ENCODE measurements at regions not wholly inside any gene's neighbourhood (a gene's known extent, or its start where the extent isn't known, plus 50 kb on each side); places are given as distances from the start of the nearest gene placed in this dataset.
"Not testable (repeated sequence)": the region's sequence is repeated elsewhere in the genome, so short reads cannot be mapped to it uniquely, and the experiment has no call there.

GRCh38 chr7:68748934-68749900 is 849.1 kb upstream of the AUTS2 start:
- DNase-seq (ENCODE audit: low read depth): no peak

- DNase-seq (ENCODE audit: low read depth): no peak
These were observed 845.6 kb upstream of the AUTS2 start for GRCh38 chr7:68752485-68753178.

- DNase-seq (ENCODE audit: low read depth): no peak
These were observed 843.9 kb upstream of the AUTS2 start for GRCh38 chr7:68754414-68754813.

- DNase-seq (ENCODE audit: low read depth): no peak
These were observed 841.2 kb upstream of the AUTS2 start for GRCh38 chr7:68756986-68757495.

- DNase-seq (ENCODE audit: low read depth): no peak
These were observed 837.7 kb upstream of the AUTS2 start for GRCh38 chr7:68760556-68760955.

GRCh38 chr7:68767462-68767861 is 830.8 kb upstream of the AUTS2 start:
- no peak for DNase-seq (ENCODE audit: low read depth)

GRCh38 chr7:68770649-68771048 is 827.6 kb upstream of the AUTS2 start:
- DNase-seq (ENCODE audit: low read depth): no peak

- no peak for DNase-seq (ENCODE audit: low read depth)
These were observed 821.9 kb upstream of the AUTS2 start for GRCh38 chr7:68776326-68776725.

- DNase-seq (ENCODE audit: low read depth): no peak
These were observed 814.6 kb upstream of the AUTS2 start for GRCh38 chr7:68783684-68784083.

- no peak for DNase-seq (ENCODE audit: low read depth)
These were observed 813.2 kb upstream of the AUTS2 start for GRCh38 chr7:68785036-68785435.

- no peak for DNase-seq (ENCODE audit: low read depth)
These were observed 810.7 kb upstream of the AUTS2 start for GRCh38 chr7:68787566-68787965.

- not testable (repeated sequence) for DNase-seq (ENCODE audit: low read depth)
These were observed 809.7 kb upstream of the AUTS2 start for GRCh38 chr7:68788529-68788928.

GRCh38 chr7:68789597-68789996 is 808.7 kb upstream of the AUTS2 start:
- no peak for DNase-seq (ENCODE audit: low read depth)

GRCh38 chr7:68792351-68792750 is 805.9 kb upstream of the AUTS2 start:
- DNase-seq (ENCODE audit: low read depth): no peak

GRCh38 chr7:68793513-68793912 is 804.8 kb upstream of the AUTS2 start:
- no peak for DNase-seq (ENCODE audit: low read depth)

- no peak for DNase-seq (ENCODE audit: low read depth)
These were observed 798.0 kb upstream of the AUTS2 start for GRCh38 chr7:68800316-68800715.

- no peak for DNase-seq (ENCODE audit: low read depth)
These were observed 793.1 kb upstream of the AUTS2 start for GRCh38 chr7:68805159-68805558.

GRCh38 chr7:68807666-68808065 is 790.6 kb upstream of the AUTS2 start:
- no peak for DNase-seq (ENCODE audit: low read depth)

GRCh38 chr7:68813551-68814080 is 784.7 kb upstream of the AUTS2 start:
- DNase-seq (ENCODE audit: low read depth): no peak

GRCh38 chr7:68816491-68816890 is 781.8 kb upstream of the AUTS2 start:
- no peak for DNase-seq (ENCODE audit: low read depth)

- no peak for DNase-seq (ENCODE audit: low read depth)
These were observed 778.0 kb upstream of the AUTS2 start for GRCh38 chr7:68820321-68820720.

- DNase-seq (ENCODE audit: low read depth): no peak
These were observed 776.4 kb upstream of the AUTS2 start for GRCh38 chr7:68821846-68822245.
